Stimulated activated CD4-positive, alpha-beta T cell treated with anti-CD3 and anti-CD28 coated beads, TNF-alpha, amount 100 ng/mL, for 24 hours (primary cell): ENCODE measurements at regions not wholly inside any gene's neighbourhood (a gene's known extent, or its start where the extent isn't known, plus 50 kb on each side); places are given as distances from the start of the nearest gene placed in this dataset.
"Not testable (repeated sequence)": the region's sequence is repeated elsewhere in the genome, so short reads cannot be mapped to it uniquely, and the experiment has no call there.

Source experiments
- DNase-seq, 3 experiments: peaks; one replicate each; pipeline ENCODE4 v3.0.0-alpha.2; 2020; ENCODE audit warnings: low read depth in 3 of 3

DNA sequence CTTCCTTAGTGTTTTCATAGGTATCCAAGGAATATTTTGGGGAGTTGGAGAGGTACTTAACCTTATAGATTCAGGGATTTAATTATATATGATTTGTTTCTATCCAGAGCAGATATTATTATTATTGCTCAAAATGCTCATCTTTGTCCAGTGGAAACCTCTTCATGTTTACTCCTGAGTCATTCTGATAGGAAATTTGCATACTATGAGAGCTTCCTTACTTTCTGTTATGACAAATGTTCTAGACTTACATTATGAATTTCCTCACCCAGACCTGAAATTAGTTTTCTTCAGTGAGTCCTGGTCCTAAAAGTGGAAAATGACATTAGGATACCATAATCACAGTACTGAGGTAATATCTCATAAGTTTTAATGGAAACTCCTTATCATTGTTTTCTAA lies 57.5 kb upstream of the PLPPR5 start:
- no peak for DNase-seq

DNA sequence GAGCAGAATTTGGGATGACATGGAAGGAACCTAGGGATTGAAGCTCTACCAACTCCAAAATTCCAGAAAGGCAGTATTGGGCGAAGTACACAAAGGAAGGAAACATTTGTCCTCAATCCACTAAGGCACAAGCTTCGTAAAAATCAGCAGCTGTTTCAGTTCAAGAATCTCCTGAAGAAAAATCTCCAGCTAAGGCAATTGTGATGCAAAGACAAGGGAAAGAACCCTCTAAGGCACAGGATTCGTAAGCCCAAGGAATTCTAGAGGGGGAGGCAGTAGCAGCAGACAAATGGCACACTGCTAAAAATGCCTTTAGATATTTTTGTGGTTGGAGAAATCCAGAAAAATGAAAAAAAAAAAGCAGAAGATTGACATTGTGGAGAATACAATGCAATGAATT lies 64.5 kb upstream of the PLPPR5 start:
- no peak for DNase-seq

DNA sequence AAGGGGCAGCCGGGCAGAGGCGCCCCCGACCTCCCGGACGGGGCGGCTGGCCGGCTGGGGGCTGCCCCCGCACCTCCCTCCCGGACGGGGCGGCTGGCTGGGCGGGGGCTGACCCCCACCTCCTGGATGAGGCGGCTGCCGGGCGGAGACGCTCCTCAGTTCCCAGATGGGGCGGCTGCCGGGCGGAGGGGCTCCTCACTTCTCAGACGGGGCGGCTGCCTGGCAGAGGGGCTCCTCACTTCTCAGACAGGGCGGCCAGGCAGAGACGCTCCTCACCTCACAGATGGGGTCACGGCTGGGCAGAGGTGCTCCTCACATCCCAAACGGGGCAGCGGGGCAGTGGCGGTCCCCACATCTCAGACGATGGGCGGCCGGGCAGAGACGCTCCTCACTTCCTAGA lies 73.9 kb upstream of the PLPPR5 start:
- DNase-seq: not testable (repeated sequence)

DNA sequence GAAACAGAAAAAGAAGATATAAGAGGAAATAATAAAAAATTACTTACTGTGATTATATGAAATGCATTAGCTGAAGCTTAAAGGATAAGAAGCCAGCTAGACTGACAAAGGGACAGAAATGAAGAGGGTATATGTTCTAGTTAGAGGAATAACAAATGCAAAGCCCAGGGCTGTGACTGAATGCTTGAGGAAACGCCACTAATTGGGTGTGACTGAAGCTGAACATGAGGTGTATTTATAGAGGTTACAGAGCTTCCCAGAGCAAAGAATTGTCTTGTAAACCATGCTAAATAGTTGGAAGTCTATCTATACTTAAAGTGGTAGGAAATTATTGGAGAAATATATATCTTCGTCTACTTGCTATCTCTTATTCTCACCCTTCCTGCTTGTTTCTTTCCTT lies 77.7 kb upstream of the PLPPR5 start:
- no peak for DNase-seq

DNA sequence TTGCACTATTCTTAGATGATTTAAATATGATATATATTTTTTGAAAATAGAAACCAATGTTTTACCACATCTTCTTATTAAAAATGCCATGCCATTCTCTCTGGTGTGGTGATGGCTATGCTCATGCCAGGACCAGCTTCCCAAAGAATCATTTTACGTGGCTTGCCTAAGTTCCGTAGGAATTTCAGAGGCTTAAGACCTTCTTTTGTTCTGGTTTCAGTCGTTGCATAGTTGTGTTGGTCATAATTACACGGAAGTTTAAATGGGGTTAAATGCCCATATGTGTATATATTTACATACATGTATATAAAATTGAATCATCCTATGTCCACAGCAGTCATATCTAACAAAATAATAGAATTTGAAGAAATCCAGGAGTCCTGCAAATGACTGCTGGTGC lies 78.7 kb upstream of the PLPPR5 start:
- DNase-seq: no peak

DNA sequence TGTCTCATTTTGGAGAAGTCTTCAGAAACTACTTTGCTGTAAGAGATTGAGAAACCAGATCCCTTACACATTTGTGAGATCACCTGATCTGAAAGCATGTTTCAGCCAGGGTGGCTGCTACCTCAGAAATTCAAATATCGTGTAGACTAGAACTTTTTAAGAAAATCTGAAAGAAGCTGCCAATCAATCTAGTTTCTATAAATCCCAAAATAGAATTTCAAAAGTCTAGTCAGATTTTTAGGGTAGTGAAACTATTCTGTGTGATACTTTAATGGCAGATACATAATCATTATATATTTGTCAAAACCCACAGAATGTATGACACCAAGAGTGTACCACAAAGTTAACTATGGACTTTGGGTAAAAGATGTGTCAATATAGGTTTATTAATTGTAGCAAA lies 79.9 kb upstream of the PLPPR5 start:
- DNase-seq: no peak

DNA sequence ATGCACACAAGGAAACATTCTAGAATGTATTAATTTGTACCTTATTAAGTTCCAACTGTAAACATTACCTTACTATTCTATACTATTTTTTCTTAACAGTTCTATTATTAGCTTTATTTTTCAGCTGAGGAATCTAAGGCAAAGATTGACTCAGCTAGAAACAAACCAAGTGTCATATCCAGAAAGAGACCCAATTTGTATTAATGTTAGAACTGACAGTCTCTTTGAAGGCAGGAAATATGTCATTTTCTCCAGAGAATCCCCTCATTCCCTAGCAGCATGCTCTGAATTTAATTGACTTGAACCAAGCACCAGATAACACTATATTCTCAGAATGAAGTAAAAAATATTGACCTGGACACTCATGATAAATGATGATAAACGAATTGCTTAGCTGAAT lies 81.4 kb upstream of the PLPPR5 start:
- no peak for DNase-seq

DNA sequence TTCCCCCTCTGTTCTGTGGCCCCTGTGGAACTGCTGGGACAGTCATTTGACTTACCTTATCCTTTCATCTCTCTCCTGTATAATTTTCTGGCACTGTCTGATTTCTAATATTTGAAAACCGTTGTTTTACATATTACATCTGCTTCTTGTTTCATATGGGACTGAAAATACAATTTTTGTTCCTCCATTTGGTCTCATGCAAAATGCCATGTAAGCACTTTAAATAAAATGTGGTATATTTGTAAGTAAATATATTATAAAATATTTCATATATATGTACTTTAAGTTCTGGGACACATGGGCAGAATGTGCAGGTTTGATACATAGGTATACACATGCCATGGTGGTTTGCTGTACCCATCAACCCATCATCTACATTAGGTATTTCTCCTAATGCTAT lies 93.9 kb upstream of the PLPPR5 start:
- DNase-seq: no peak

DNA sequence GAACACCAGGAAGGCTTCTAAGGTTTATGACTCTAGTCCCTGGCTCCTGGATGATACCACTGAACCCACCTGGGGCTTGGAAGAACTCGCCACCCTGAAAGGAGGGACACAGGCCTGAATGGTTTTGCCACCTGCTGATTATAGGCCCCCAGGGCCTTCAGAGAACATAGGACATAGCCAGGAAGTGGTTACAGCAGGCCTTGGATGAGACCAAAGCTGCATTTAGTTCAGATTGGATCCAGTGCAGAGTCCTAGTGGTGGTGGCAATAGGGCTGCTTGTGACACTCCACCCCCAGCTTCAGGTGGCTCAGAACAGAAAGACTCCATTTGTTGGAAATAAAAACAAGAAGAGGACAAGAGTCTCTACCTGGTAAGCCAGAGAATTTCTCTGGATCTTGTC lies 101.6 kb upstream of the PLPPR5 start:
- no peak for DNase-seq

DNA sequence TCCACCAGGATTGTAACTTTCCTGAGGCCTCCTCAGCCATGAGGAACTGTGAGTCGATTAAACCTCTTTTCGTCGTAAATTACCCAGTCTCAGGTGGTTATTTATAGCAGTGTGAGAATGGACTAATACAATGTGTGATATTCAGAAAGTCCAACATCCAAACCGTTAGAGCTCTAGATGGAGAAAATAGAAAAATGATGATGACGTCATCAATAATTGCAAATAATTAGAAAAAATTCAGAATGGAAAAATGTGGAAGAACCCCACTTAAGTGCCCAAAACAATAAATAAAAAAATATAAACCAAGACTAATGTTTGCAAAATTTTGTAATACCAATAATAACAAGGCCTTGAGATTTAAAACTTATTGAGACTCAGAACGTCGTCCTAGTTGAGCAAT lies 103.0 kb upstream of the PLPPR5 start:
- DNase-seq: no peak

DNA sequence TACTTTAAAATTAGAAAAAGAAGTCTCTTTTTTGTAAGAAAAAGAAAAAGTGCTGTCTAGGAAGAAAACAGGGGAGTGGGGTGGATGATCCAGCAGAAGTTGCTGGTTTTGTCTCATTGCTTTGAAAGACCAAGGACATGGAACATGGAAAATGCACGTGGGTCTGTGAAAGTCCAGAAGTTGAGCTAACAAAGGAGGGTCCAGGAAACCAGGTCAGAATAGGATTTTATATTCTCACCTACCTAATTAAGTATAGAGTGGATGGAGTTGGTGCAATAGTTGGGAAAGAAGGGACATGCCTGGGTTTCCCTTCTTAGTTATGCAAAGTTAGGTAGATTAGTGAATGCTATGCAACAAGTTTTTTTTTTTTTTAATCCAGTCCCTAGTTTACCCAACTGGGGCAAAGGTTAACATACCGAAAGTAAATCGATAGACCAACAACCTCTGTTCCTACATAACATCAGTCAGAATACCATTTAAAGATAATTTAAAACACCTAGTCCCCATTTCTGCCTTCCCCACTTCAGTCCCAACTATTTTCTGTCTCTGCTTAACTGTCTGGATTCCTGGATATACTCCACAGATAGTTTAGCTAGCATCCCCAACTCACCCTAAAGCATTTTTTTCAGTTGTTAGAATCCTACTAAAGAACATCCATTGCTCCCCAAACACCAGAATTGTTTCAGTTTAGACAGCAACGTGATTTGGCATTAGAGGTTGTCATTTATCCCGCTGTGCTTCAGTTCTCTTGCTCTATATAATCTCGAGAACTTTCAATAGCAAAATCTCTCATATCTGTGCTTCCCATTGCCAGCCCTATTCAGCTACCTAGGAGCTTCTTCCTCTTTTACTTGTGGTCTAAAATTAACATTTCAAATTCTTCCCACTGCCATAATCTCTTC lies 105.7 kb upstream of the PLPPR5 start:
- DNase-seq: no peak

DNA sequence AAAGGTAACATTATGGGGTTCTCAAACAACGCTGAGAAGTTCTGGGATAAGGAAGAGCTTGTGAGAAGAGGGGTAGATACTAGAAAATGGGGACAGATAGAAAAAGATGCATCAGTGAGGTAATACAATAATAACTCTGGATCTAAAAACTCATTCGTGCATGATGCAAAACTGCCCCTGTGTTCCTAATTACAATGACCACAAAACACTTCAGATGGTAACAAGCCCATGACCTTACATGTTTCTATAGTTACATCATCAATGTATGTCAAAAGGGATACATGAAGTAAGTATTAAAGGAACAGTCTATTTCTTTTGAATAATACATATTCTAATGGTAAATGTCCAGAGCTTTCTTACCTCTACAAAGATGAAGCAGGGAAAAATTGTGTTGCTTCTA lies 110.6 kb upstream of the PLPPR5 start:
- no peak for DNase-seq

DNA sequence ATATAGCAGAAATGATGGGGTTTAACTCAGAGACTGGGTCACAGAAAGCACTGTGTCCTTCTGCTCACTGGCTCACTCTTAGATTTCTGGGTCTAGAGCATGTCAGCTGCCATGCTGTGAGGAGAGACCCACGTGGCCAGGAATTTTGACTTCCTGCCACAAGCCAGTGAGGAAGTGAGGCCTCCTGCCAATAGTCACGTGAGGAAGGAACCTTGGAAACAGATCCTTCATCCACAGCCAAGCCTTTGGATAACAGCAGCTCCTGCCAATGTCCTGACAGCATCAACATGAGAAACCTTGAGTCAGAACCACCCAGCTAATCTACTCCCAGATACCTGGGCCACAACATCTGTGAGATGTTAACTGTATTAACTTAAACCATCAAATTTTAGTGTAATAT lies 114.5 kb upstream of the PLPPR5 start:
- no peak for DNase-seq

DNA sequence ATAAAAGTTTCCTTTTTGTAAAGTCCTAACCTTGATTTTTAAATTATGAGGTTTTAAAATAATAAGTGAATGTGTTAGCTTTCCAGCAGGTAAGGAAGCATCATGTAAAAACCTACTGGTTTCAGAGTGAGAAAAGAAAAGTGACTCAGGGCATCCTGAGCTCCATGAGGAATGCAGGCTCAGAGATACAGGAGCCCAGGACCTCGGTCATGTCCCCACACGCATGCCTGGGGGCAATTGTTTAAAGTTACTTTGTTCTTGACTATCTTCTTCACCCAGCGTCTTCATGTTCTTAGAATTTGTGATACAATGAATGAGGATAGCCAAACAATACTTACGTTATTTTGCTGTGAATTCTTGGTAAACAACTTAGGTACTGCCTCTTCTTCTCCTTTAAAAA lies 117.4 kb upstream of the PLPPR5 start:
- no peak for DNase-seq

DNA sequence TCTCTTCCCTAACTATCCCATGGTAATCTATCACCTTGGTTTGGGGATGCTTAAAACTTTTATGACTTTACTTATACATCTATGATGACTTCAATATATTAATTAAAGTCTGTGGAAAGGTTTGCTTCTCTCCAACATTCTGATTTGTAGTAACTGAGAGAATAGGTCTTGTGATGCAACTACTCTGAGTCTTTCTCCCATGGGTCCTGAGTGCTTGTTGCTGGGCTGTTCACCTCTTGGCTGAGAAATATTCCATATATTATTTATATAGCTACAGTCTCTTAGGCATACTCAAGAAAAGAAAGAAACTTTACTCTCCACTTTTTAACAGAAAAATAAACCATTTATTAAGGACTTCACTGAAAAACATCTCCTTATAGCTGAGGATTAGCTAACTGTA lies 119.3 kb upstream of the PLPPR5 start:
- no peak for DNase-seq

DNA sequence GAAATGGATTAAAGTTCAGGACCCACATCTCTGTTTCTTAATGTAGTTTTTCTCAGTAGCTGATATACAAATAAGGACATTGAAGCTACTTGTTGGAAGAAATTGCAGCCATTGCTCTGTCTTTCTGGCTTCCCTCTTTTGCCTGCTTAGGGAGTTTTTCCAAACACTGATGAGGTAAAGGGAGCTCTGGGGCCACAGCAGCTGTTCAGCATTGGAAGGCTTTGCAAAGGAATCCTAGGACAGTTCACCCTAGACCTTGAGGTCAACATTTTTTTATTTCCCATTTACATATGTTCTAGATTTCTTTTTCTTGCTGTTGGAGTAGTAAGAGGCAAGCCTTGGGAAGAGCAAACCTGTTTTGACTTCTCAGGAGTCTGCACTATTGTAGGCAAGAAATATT lies 126.9 kb upstream of the PLPPR5 start:
- DNase-seq: no peak

DNA sequence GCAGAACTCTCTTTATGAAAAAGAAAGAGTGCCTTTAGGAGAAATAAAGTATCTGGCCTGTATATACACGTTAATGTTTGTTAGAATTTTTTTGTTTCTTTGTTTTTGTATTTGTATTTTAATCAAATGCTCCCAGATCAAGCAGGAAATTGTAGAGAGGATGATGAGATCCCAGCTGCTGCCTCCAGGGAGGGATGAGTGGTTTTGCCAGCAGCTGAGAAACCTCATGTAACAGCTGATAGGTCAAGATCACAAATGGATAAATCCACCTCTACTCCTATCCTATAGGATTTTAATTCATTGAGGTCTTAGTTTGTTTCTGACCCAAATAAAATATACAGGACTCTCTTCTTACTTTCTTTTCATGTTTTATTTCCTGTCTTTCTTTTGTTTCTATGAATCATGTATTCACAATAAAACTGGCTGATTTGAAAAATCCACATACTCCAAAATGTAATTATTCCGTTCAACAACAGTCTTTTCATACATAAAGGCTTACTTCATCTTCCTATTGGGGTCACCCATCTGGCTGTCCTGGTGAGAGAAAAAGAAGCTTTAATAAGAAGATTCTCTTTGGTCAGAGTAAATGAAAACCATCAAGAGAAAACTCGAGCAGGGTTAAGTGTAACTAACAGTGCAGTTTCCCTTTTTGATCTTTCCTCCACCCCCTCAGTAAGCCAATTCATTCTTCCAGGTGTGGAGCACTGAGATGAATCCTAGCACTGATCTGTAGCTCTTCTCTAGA lies 129.3 kb upstream of the PLPPR5 start:
- no peak for DNase-seq

DNA sequence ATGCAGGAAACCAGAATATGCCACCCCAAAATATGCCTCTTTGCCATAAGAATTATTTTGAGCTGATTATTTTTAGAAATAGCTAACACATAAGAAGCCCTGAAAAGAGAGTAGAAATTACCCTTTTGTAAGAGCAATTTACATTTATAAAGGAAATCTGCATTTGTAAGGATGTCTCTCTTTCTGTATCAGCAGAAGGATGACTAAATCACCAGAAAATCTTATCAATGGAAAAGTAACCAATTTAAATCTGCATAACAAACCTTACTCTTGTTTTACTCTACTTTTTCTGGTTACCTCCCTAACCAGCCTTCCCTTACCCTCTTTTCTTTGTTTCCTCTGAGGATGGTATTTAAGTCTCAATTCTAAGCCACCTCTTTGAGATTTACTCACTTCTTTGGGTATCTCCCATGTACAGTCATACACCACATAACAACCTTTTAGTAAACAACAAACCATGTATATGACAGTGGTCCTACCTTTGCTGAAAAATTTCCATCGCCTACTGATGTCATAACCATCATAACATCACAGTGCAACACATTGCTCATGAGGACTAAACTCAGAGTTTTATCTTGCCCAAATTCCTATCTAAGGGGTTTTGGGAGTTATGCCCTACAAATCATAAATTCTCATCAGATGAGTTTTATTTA lies 126.6 kb upstream of the PLPPR4 start:
- no peak for DNase-seq

DNA sequence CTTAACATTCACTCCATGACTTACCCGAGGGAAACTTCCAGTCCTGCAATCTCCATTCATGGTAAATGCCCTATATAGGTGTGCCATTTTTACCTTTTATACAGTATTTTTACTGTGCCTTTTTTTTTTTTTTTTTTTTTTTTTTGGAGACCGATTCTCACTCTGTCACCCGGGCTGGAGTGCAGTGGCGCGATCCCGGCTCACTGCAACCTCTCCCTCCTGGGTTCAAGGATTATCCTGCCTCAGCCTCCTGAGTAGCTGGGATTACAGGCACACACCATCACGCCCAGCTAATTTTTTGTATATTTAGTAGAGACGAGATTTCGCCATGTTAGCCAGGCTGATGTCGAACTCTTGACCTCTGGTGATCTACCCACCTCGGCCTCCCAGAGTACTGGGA lies 124.4 kb upstream of the PLPPR4 start:
- DNase-seq: no peak

DNA sequence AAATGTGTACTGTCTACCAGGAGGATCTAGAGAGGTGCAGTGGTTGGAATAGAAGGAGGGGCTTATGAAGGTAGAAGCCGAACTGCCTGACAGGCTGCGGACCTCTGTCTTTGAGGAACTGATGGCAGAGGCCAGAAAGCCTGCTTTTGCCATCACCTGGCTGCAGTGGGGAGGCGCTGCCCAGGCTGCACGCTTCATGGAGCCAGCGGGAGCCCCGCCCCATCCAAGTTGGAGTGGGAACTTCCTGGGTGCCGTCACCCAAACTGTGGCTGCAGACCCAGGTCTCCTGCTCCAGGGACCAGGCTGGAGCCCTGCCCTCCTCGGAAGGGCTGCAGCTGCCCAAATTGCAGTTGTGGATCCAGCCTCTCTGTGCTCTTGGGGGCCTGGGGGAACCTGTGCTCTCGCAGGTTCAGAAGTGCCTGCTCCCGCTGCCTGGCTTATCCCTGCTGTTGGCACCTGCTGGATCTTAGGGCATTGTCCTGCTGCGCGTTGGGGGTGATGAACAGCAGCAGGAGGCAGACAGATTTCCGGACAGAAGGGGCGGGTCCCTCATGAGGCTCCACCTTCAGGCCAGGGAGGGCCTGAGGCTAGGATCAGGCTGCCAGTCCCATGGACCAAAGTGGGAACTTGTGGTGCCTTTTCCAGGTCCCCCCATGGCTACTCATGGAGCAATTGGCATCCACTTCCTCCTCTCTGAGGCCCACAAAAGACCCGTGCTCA lies 118.0 kb upstream of the PLPPR4 start:
- DNase-seq: no peak

DNA sequence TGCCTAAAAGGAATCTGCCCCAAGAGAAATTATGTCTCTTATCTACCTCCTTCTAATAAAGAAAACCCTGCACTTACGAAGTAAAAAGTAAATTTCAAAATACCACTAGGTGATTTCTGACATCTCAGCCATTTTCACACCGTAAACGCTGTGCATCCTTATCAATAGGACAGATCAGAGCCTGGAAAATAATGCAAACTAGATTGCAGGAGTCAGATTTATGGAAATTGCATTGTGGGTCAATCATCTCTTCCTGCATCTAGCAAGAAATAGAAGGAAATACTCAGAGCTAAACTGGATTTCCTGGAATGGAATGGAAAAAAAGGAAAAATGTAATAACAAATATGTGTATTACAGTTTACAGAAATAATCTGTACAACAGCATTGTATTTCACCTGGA lies 114.3 kb upstream of the PLPPR4 start:
- no peak for DNase-seq

DNA sequence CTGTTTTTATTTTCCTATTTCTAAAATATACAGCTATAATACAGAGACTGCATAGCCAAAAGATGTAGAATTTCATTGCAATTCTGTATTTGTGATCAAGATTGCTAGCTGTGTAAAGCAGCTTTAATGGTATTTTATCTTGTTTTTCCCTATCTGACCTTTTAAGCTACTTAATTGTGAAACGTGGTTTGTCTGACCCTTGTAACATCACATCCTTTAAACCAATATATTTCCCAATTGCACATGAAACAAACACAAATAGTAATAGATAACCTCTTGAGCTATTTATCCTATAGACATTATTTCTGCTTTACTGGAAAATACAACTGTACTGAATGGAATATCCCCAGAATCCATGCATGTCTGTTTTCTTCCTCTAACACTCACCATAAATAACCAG lies 112.2 kb upstream of the PLPPR4 start:
- no peak for DNase-seq
